Right atrium auricular region (tissue), 2 donors: ENCODE measurements at regions not wholly inside any gene's neighbourhood (a gene's known extent, or its start where the extent isn't known, plus 50 kb on each side); places are given as distances from the start of the nearest gene placed in this dataset.

Source experiments
- DNase-seq: peaks from one replicate; pipeline ENCODE4 v3.0.0-alpha.2; 2019; ENCODE audit warnings: low spot score
- H3K27ac ChIP-seq, 2 donors: fragments of 200-600 bp; sonication (generic); 1 replicate in 1 of 2; 2 replicates in 1 of 2; pipeline ENCODE4 v1.5.1; 2016 to 2019
- H3K27me3 ChIP-seq, 2 donors: fragments of 200-600 bp; sonication (generic); one replicate each; pipeline versions ENCODE4 v1.5.1 to v1.6.0; 2017 to 2019
- H3K36me3 ChIP-seq: fragments of 200-600 bp; sonication (generic); one replicate; pipeline ENCODE4 v1.5.1; 2016
- H3K4me1 ChIP-seq, 2 donors: fragments of 200-600 bp; sonication (generic); one replicate each; pipeline versions ENCODE4 v1.5.1 to v1.6.0; 2017 to 2019
- H3K4me3 ChIP-seq, 2 donors: fragments of 200-600 bp; sonication (generic); 1 replicate in 1 of 2; 2 replicates in 1 of 2; pipeline ENCODE4 v1.5.1; 2017 to 2019; ENCODE audit warnings: mild to moderate bottlenecking in 1 of 2, moderate library complexity in 1 of 2
- H3K9me3 ChIP-seq, 2 donors: fragments of 200-600 bp; sonication (generic); one replicate each; pipeline ENCODE4 v1.5.1; 2019
- CTCF ChIP-seq, 2 donors: fragments of 200-600 bp; sonication (generic); IDR thresholded peaks; one replicate each; pipeline ENCODE4 v1.5.1; 2019; ENCODE audit warnings: antibody characterized with exemption in 2 of 2

- H3K27ac ChIP-seq: no peak overlapping the region
- no peak for DNase-seq
- TF ChIP-seq CTCF (IDR thresholded peaks at IDR 0.05): no peak
- H3K9me3 ChIP-seq: peaks cover 10 to 11% of the 10 kb centered on the region in 2 donors
- no peak overlapping the region for H3K4me3 ChIP-seq
- no peaks in the 10 kb centered on the region for H3K36me3 ChIP-seq
- no peaks in the 10 kb centered on the region for H3K27me3 ChIP-seq
- H3K4me1 ChIP-seq: no peaks in the 10 kb centered on the region
These were observed 126.9 kb upstream of the SLC7A14 start for GRCh38 chr3:170712798-170713197.

GRCh38 chr3:170712336-170712735, 126.5 kb upstream of the SLC7A14 start:
- Histone ChIP-seq H3K4me3 (no peak overlapping the region), H3K36me3 (no peaks in the 10 kb centered on the region), H3K9me3 (peaks cover 10 to 11% of the 10 kb centered on the region in 2 donors), H3K27ac (no peak overlapping the region), H3K4me1 (no peaks in the 10 kb centered on the region), H3K27me3 (no peaks in the 10 kb centered on the region)
- no peak for TF ChIP-seq CTCF (IDR thresholded peaks at IDR 0.05)
- DNase-seq: no peak

- Histone ChIP-seq H3K4me3 (no peak overlapping the region), H3K36me3 (no peaks in the 10 kb centered on the region), H3K27ac (no peak overlapping the region), H3K27me3 (no peaks in the 10 kb centered on the region), H3K9me3 (peaks cover 10 to 11% of the 10 kb centered on the region in 2 donors), H3K4me1 (no peaks in the 10 kb centered on the region)
- no peak for DNase-seq
- no peak for TF ChIP-seq CTCF (IDR thresholded peaks at IDR 0.05)
These were observed 125.9 kb upstream of the SLC7A14 start for GRCh38 chr3:170711786-170712185.

GRCh38 chr3:170709046-170709445, 123.2 kb upstream of the SLC7A14 start:
- H3K36me3 ChIP-seq: no peaks in the 10 kb centered on the region
- no peak for DNase-seq
- H3K27me3 ChIP-seq: no peaks in the 10 kb centered on the region
- peaks cover 10 to 11% of the 10 kb centered on the region in 2 donors for H3K9me3 ChIP-seq
- H3K27ac ChIP-seq: no peak overlapping the region
- TF ChIP-seq CTCF (IDR thresholded peaks at IDR 0.05): no peak
- H3K4me1 ChIP-seq: no peaks in the 10 kb centered on the region
- H3K4me3 ChIP-seq: no peak overlapping the region

- Histone ChIP-seq H3K4me3 (no peak overlapping the region), H3K27me3 (no peaks in the 10 kb centered on the region), H3K9me3 (peaks cover 10 to 11% of the 10 kb centered on the region in 2 donors), H3K36me3 (no peaks in the 10 kb centered on the region), H3K4me1 (no peaks in the 10 kb centered on the region), H3K27ac (no peak overlapping the region)
- TF ChIP-seq CTCF (IDR thresholded peaks at IDR 0.05): no peak
- no peak for DNase-seq
These were observed 122.0 kb upstream of the SLC7A14 start for GRCh38 chr3:170707899-170708298.

GRCh38 chr3:170705131-170705530, 119.3 kb upstream of the SLC7A14 start:
- Histone ChIP-seq H3K4me3 (no peak overlapping the region), H3K27ac (no peak overlapping the region), H3K4me1 (no peaks in the 10 kb centered on the region), H3K36me3 (no peaks in the 10 kb centered on the region), H3K27me3 (no peaks in the 10 kb centered on the region), H3K9me3 (peaks cover 7% of the 10 kb centered on the region in 2 donors)
- DNase-seq: no peak
- no peak for TF ChIP-seq CTCF (IDR thresholded peaks at IDR 0.05)
